ENCODE measurements at regions not wholly inside any gene's neighbourhood (a gene's known extent, or its start where the extent isn't known, plus 50 kb on each side); places are given as distances from the start of the nearest gene placed in this dataset.

DNA sequence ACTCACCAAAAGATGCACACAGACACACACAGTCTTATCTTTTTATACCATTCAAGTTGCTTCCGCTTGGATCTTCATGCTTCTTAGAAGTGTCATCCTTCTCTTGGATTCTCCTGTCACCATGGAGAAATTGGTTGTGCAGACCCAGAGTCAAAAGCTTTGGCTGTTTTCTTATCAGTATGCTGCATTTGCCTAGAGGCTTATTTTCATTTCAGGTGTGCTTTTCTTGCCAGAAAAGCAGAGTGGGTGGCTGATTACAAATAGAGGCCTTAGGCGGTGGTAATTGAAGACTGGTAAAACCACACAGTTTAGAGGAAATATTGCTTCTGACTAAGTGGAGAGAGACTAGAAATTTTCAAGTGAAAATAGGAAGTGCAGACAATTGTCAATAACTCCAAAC, 70.2 kb upstream of the TLE4 start:
- TF ChIP-seq, protein P1, sequence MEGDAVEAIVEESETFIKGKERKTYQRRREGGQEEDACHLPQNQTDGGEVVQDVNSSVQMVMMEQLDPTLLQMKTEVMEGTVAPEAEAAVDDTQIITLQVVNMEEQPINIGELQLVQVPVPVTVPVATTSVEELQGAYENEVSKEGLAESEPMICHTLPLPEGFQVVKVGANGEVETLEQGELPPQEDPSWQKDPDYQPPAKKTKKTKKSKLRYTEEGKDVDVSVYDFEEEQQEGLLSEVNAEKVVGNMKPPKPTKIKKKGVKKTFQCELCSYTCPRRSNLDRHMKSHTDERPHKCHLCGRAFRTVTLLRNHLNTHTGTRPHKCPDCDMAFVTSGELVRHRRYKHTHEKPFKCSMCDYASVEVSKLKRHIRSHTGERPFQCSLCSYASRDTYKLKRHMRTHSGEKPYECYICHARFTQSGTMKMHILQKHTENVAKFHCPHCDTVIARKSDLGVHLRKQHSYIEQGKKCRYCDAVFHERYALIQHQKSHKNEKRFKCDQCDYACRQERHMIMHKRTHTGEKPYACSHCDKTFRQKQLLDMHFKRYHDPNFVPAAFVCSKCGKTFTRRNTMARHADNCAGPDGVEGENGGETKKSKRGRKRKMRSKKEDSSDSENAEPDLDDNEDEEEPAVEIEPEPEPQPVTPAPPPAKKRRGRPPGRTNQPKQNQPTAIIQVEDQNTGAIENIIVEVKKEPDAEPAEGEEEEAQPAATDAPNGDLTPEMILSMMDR (IDR thresholded peaks at IDR 0.05) = no peak
- H3K4me3 ChIP-seq = no peak overlapping the region
- no peak for DNase-seq (ENCODE audit: low spot score)
- H3K27ac ChIP-seq = no peak overlapping the region

DNA sequence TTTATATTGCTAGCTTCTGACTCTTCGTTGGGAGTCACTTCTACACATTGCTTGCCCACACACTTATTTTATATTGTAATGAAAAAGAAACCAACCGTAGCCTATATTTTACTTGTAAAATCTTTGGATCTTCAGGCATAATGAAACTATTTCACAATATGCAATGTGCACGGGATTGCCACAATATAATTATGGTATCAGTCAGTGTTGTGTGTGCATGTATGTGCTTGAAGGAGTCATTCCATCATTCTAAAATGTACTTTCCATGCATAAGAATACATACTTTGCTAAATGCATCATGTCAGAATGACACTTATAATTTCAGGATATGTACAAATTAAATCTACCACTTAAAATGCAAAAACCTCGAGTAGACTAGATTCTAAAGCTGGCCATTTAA, 64.0 kb upstream of the TLE4 start:
- Histone ChIP-seq H3K4me3 (no peak overlapping the region), H3K27ac (no peak overlapping the region)
- DNase-seq (ENCODE audit: low spot score) = no peak
- TF ChIP-seq, protein P1 (IDR thresholded peaks at IDR 0.05) = no peak

- no peak overlapping the region for H3K4me3 ChIP-seq
- DNase-seq (ENCODE audit: low spot score) = no peak
- TF ChIP-seq, protein P1 (IDR thresholded peaks at IDR 0.05) = no peak
- H3K27ac ChIP-seq = no peak overlapping the region
Observed at GRCh38 chr9:79512251-79512650, 59.5 kb upstream of the TLE4 start.

Data from coronary artery (tissue), 2 donors.